NCI-H1417 treated with DMSO at 0.1 percent for 48 hours (cell line): ENCODE measurements at regions not wholly inside any gene's neighbourhood (a gene's known extent, or its start where the extent isn't known, plus 50 kb on each side); places are given as distances from the start of the nearest gene placed in this dataset.
"Not testable (repeated sequence)": the region's sequence is repeated elsewhere in the genome, so short reads cannot be mapped to it uniquely, and the experiment has no call there.

Experiments used
- DNase-seq: peaks from one replicate; lab custom pipeline; 2025; lab: John Stamatoyannopoulos, UW

DNA sequence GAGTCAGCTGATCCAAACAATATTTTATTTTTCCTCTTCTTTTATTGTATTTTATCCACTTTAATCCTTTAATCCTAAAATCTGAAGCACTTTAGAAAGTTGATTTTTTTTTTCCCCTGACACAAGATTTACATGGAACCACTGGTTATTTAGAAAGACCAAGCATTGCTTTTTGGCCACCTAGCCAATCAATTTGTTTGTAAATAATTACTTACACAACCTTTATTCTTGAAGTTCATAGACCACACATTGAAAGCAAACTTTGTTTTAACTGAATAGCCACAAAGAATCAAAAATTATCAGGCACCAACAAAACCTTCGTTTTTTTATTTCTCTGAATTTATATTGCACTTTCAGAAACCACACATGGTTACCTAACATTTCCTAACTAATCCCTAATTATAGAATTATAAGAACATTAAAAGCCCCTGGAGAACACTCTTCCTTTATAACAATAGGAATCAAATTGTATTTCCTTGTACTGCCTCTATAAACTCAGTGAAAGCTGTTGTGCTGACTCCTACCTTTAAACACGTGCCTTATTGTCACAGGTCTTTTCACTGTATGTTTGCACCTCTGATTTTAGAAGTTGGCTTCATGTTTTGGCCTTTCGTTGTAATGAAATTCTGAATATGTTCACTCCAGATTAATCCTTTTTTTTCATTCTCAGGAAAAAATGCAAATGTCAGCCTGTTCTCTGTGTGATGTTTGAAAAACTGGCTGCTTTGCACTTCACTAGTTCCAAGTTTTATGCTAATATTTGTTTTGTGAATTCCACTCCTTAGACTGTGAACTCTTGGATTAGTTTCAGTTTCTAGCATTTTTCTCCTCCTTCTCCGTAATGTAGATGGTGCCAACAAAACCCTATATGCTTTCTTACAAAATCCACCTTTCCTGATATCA lies 1511.9 kb downstream of the REEP3 start:
- DNase-seq = no peak

DNA sequence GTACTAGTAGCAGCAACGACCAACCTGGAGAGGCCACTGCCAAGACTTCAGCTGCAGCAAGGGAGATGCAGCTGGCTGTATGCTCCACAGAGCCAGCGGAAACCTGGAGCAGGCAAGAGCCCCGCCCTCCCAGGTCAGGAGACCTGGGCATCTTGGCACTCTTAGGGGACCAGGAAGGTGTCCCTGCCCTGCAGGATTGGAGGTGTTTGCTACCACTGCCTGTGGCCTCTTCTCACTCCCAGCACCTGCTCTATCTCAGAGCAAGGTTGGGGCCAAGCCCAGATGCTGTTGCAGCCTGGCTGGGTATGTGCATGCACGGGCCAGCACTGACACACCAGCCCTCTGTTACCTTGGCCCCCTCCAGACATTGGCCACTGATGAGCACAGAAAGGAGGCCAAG lies 1512.8 kb downstream of the REEP3 start:
- no peak for DNase-seq

DNA sequence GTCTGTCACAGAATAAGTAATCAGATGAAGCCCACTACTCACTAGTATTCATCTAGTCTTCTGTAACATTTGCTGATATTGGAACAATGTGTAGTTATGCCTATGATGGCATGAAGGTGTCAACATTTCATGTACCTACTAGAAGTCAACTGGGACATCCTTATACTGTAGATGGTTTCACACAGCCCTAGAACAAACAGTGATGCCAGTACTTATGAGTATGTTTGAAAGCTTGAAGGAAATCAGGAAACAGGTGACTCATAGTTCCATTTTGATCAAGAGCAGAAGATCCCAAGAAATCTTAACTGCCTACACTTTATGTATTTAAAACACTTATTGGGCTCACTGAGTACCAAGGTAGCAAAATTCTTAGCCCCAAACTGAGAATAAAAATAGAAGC lies 1519.6 kb downstream of the REEP3 start:
- no peak for DNase-seq

GRCh38 chr10:65041307-65041706 lies 1520.1 kb downstream of the REEP3 start:
- no peak for DNase-seq

- DNase-seq = no peak
Measured at GRCh38 chr10:65042496-65042895, 1521.3 kb downstream of the REEP3 start.

DNA sequence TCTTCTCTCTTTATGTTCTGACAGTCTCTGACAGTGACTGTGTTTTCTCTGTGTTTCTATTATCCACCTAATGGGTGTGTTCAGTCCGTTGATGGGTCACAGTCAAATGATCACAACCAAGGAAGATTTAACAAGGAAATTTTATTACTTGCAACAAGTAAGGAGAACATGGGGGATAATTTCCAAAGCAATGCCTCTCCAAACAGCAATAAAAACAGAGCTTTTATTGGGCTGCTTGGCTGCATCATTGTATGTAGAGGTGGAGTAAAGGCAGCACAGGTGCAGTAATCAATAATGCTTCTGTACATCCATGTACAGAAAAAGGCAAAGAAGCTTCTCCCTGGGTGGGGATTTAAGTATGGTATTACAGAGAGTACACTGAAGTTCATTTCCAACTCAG lies 1525.6 kb downstream of the REEP3 start:
- no peak for DNase-seq

DNA sequence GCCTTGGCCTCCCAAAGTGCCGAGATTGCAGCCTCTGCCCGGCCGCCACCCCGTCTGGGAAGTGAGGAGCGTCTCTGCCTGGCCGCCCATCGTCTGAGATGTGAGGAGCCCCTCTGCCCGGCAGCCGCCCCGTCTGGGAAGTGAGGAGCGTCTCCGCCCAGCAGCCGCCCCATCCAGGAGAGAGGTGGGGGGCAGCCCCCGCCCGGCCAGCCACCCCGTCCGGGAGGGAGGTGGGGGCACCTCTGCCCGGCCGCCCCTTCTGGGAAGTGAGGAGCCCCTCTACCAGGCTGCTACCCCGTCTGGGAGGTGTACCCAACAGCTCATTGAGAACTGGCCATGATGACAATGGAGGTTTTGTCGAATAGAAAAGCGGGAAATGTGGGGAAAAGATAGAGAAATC lies 1530.9 kb downstream of the REEP3 start:
- not testable (repeated sequence) for DNase-seq

GRCh38 chr10:65053397-65053796 lies 1532.2 kb downstream of the REEP3 start:
- DNase-seq = not testable (repeated sequence)

GRCh38 chr10:65053831-65054351 lies 1532.7 kb downstream of the REEP3 start:
- not testable (repeated sequence) for DNase-seq

DNA sequence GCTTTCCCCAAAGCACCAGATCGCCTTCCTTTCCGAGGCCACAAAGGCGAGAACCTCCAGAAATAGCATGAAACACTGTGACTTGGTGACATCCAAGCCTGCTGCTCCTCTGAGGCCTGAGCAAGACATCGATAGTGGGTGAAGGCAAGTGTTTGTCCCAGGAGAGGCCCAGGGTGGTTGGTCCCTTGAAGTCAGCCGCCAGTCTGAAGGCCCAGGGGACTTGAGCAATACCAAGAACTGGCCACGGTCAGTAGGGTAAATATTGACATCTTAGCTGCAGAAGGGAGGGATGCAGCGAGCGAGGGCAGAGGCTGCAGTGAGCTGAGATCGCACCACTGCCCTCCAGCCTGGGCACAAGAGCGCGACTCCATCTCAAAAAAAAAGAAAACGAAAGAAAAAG lies 1533.5 kb downstream of the REEP3 start:
- not testable (repeated sequence) for DNase-seq

DNA sequence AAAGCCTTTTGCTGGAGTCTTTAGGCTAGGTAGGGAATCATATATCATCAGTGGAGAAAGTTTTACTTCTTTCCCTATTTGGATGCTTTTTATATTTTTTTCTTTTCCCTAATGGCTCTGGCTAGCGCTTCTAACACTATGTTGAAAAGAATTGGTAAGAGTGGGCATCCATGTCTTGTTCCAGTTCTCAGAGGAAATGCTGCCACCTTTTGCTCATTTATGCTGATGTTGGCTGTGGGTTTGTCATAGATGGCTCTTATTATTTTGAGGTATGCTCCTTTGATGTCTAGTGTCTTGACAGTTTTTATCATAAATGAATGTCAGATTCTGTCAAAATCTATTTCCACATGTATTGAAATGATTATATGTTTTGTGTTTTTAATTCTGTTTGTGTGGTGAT lies 1544.1 kb downstream of the REEP3 start:
- no peak for DNase-seq

DNA sequence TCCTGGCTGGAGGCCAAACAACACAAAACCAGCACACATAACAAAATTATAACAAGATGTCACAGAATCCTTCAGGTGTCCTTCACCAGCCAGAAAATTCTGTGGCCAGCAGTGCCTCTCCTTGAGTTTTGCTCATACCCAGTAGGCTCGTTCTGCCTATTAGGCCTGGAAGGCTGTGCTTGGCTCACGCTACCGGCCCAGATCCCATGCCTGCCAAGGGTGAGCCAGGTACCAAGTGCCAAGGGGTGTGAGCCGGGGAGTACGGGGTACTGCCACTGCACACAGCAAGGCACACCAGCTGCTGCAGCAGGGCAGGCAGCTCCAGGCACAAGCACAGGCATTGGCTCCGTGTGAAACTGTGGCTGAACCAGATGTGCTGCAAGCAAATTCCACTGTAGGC lies 1562.0 kb downstream of the REEP3 start:
- DNase-seq = no peak

DNA sequence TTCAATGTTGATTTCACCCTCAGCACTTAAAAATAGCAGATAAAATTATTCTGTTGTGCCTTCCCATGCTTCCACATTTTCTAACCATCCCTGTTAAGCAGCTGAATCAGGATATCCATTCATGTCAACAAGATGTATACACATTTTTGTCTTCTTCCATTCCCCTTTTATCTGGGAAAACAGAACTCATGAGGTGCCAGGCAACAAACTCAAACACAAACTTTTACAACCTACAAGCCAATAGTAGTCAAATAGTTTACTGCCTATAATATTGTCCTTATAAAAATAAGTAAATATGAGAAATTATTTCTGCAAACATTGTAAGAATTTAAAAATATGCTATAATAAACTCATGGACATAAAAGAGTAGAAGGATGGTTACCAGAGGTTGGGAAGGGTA lies 1569.8 kb downstream of the REEP3 start:
- no peak for DNase-seq

DNA sequence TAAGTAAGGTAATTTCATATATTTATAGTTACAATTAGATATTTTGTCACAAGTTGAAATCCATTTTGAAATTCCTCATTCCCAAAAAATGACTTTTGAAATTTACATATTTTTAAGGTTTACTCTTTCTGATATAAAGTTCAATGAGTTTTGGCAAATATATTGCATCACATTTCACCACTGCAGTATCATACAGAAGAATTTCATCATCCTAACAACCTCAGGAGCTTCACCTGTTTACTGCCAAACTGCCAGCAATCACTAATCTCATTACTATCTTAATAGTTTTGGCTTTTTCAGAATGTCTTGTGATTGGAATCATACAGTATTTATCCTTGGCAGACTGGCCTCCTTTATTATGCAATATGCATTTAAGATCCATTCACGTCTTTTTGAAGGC lies 1578.9 kb downstream of the REEP3 start:
- DNase-seq = no peak

DNA sequence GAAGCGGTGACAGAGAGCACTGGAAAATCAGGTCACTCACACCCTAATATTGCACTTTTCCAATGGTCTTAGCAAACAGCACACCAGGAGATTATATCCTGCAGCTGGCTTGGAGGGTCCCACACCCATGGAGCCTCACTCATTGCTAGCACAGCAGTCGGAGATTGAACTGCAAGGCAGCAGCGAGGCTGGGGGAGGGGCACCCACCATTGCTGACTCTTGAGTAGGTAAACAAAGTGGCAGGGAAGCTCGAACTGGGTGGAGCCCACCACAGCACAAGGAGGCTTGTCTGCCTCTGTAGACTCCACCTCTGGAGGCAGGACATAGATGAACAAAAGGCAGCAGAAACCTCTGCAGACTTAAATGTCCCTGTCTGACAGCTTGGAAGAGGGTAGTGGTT lies 1579.7 kb downstream of the REEP3 start:
- DNase-seq = not testable (repeated sequence)

DNA sequence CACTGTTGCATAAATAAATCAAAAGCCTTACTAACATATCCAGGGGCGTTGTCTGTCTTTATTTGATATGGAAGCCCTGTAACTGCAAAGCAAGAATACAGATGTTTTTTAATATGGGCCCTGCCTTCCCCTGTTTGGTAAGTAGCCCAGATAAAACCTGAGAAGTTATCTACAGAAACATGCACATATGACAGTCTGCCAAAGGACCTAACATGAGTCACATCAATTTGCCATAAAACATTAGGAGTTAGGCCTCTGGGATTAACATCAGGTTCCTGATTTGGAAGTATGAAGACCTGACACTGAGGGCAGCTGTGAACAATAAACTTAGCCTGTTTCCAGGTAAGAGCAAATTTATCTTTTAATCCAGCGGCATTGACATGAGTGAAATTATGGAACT lies 1588.8 kb downstream of the REEP3 start:
- DNase-seq = no peak

GRCh38 chr10:65111059-65111458 lies 1589.9 kb downstream of the REEP3 start:
- not testable (repeated sequence) for DNase-seq

GRCh38 chr10:65112573-65112972 lies 1591.4 kb downstream of the REEP3 start:
- no peak for DNase-seq

- DNase-seq = no peak
Measured at GRCh38 chr10:65123120-65123519, 1601.9 kb downstream of the REEP3 start.

- DNase-seq = no peak
Measured at GRCh38 chr10:65125212-65125611, 1604.0 kb downstream of the REEP3 start.

DNA sequence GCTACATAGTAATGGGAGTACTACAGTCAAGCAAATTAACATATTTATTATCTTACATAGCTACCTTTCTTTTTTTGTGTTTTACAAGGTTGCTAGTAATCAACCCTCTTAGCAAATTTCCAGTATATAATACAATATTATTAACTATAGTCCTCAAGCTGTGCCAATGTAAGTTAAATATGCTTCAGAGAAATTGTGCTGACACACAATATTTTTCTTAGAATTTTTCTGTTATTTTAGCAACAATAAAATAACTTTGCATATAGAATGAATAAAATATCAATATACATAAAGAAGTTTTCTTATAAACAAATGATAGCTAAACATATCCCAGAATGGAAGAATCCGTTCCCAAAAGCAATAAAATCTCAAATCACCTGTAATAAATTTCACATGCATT lies 1605.1 kb downstream of the REEP3 start:
- no peak for DNase-seq

GRCh38 chr10:65128277-65128676 lies 1607.1 kb downstream of the REEP3 start:
- DNase-seq = no peak

DNA sequence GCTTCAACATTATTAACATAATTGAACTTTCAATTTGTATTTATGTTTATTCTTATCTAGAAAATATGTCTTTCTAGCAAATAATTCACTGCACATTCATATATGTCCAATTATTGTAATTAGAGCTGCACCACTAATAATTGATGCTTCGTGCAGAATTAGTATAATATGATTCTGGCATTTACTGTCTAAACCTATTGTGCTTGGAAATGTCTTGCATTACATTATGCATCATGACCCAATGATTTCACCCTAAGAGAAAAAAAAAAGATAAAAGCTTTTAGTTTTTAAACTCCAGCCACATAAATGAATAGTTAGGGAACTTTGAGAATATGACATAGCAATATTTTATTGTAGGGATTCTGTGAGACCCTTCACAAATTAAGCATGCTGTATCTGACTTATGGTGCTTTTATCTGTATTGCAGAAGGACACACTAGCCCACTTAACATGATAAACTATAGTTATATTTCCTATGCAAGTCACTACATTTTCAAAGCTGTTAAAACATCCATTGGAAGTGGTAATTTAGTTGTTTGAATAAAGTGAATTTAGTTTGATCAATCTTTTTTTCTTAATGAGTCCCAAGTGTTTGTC lies 1609.1 kb downstream of the REEP3 start:
- DNase-seq = no peak
